ENCODE measurements at regions not wholly inside any gene's neighbourhood (a gene's known extent, or its start where the extent isn't known, plus 50 kb on each side); places are given as distances from the start of the nearest gene placed in this dataset.

- DNase-seq (ENCODE audit: low read depth): no peak
- TF ChIP-seq, protein P1, sequence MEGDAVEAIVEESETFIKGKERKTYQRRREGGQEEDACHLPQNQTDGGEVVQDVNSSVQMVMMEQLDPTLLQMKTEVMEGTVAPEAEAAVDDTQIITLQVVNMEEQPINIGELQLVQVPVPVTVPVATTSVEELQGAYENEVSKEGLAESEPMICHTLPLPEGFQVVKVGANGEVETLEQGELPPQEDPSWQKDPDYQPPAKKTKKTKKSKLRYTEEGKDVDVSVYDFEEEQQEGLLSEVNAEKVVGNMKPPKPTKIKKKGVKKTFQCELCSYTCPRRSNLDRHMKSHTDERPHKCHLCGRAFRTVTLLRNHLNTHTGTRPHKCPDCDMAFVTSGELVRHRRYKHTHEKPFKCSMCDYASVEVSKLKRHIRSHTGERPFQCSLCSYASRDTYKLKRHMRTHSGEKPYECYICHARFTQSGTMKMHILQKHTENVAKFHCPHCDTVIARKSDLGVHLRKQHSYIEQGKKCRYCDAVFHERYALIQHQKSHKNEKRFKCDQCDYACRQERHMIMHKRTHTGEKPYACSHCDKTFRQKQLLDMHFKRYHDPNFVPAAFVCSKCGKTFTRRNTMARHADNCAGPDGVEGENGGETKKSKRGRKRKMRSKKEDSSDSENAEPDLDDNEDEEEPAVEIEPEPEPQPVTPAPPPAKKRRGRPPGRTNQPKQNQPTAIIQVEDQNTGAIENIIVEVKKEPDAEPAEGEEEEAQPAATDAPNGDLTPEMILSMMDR (IDR thresholded peaks at IDR 0.05; ENCODE audit: low read depth, low read length, missing control alignments): no peak
- H3K4me3 ChIP-seq (ENCODE audit: low read depth, low read length): no peak overlapping the region
Measured at GRCh38 chr1:55464550-55464949, 249.4 kb upstream of the USP24 start.

GRCh38 chr1:55463814-55464475 lies 248.8 kb upstream of the USP24 start:
- DNase-seq (ENCODE audit: low read depth): no peak
- TF ChIP-seq, protein P1 (IDR thresholded peaks at IDR 0.05; ENCODE audit: low read depth, low read length, missing control alignments): no peak

GRCh38 chr1:55457874-55458273 lies 242.7 kb upstream of the USP24 start:
- no peak overlapping the region for H3K4me3 ChIP-seq (ENCODE audit: low read depth, low read length)
- TF ChIP-seq, protein P1 (IDR thresholded peaks at IDR 0.05; ENCODE audit: low read depth, low read length, missing control alignments): no peak
- no peak for DNase-seq (ENCODE audit: low read depth)

More at GRCh38 chr1:55463814-55464475, 248.8 kb upstream of the USP24 start:
- H3K4me3 ChIP-seq (ENCODE audit: low read depth, low read length): no peak overlapping the region

- TF ChIP-seq, protein P1 (IDR thresholded peaks at IDR 0.05; ENCODE audit: low read depth, low read length, missing control alignments): no peak
- no peak for DNase-seq (ENCODE audit: low read depth)
Measured at GRCh38 chr1:55456971-55457370, 241.8 kb upstream of the USP24 start.

GRCh38 chr1:55448261-55448660 lies 233.1 kb upstream of the USP24 start:
- H3K4me3 ChIP-seq (ENCODE audit: low read depth, low read length): no peak overlapping the region
- TF ChIP-seq, protein P1 (IDR thresholded peaks at IDR 0.05; ENCODE audit: low read depth, low read length, missing control alignments): no peak
- no peak for DNase-seq (ENCODE audit: low read depth)

More at GRCh38 chr1:55456971-55457370, 241.8 kb upstream of the USP24 start:
- H3K4me3 ChIP-seq (ENCODE audit: low read depth, low read length): no peak overlapping the region

DNA sequence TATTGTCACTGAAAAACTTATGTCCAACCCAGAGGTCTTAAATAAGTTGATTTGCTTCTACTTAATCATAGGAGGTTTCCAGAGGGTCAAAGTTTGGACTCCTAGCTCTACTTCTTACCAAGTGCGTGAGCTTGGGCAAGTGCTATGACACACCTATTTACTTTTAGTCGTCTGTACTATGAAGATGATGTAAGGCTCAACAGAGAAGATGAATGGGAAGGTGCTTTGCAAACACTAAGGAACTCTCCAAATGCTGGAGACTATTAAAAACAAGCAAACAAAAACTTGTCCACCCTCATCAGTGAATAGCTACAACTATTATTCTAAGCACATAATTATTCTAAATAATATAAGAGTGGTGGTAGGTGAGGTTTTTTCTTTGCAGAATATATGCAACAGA lies 232.3 kb upstream of the USP24 start:
- DNase-seq (ENCODE audit: low read depth): no peak
- no peak overlapping the region for H3K4me3 ChIP-seq (ENCODE audit: low read depth, low read length)
- TF ChIP-seq, protein P1 (IDR thresholded peaks at IDR 0.05; ENCODE audit: low read depth, low read length, missing control alignments): no peak

DNA sequence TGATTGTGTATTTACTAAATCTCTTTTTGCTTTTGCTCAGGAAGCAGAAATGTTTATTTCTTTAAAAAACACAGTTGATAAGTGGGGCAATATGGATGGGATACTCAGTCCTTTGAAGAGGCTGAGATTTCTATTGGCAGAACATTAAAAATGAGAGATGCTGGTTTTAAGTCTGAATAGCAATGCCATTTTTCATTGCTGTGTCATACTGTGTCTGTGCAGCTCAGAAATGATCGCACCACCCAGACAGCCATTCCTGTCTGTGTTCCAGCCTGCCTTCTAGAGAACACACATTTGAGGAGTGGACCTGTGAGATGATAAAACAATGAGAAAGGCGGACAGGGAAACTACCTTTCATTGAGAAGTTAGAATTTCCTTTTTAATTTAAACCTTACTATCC lies 231.2 kb upstream of the USP24 start:
- TF ChIP-seq, protein P1 (IDR thresholded peaks at IDR 0.05; ENCODE audit: low read depth, low read length, missing control alignments): no peak
- no peak for DNase-seq (ENCODE audit: low read depth)
- H3K4me3 ChIP-seq (ENCODE audit: low read depth, low read length): no peak overlapping the region

Data from GM12864 (cell line).